WTC11 (cell line): ENCODE measurements at regions not wholly inside any gene's neighbourhood (a gene's known extent, or its start where the extent isn't known, plus 50 kb on each side); places are given as distances from the start of the nearest gene placed in this dataset.
"Not testable (repeated sequence)": the region's sequence is repeated elsewhere in the genome, so short reads cannot be mapped to it uniquely, and the experiment has no call there.

Source experiments
- ATAC-seq: fragments of 200-7000 bp; cut with Tn5 transposase; 2 replicates; pipeline ENCODE4 v1.10.0; 2021; ENCODE audit warnings: mild to moderate bottlenecking, moderate library complexity
- CTCF ChIA-PET: fragments of 300-600 bp; sonication (Branson Sonifier 250); formaldehyde crosslinking; loops from one replicate; lab custom pipeline; 2021; ENCODE audit warnings: antibody characterized with exemption; lab: Charles Lee
- POLR2A ChIA-PET: fragments of 350-600 bp; sonication (Branson Sonifier 250); formaldehyde crosslinking; loops from one replicate; lab custom pipeline; 2021; ENCODE audit warnings: antibody characterized with exemption; lab: Charles Lee
- DNase-seq: peaks from one replicate; pipeline ENCODE4 v3.0.0; 2021; ENCODE audit warnings: low spot score
- H3K27ac Mint-ChIP-seq: 2 replicates; pipeline ENCODE4 v1.8.0; 2021; ENCODE audit warnings: mixed read lengths
- H3K27me3 Mint-ChIP-seq: 2 replicates; pipeline ENCODE4 v1.8.0; 2021; ENCODE audit warnings: low read depth, mild to moderate bottlenecking, moderate library complexity, mixed read lengths
- H3K36me3 Mint-ChIP-seq: 2 replicates; pipeline ENCODE4 v1.8.0; 2021; ENCODE audit warnings: mixed read lengths
- H3K4me1 Mint-ChIP-seq: 2 replicates; pipeline ENCODE4 v1.8.0; 2022; ENCODE audit warnings: mixed read lengths
- H3K4me3 Mint-ChIP-seq: 2 replicates; pipeline ENCODE4 v1.8.0; 2021; ENCODE audit warnings: mild to moderate bottlenecking, moderate library complexity, mixed read lengths
- H3K9me3 Mint-ChIP-seq: 2 replicates; pipeline ENCODE4 v1.8.0; 2021; ENCODE audit warnings: mixed read lengths
- IRF2 ChIP-seq: sonication (generic); formaldehyde crosslinking; IDR thresholded peaks from 2 replicates; pipeline ENCODE4 v1.8.0; 2022; ENCODE audit warnings: low read depth, missing genetic modification reagents, borderline replicate concordance
- OVOL2 ChIP-seq: fragments of 250-450 bp; sonication (Bioruptor Pico); IDR thresholded peaks from 2 replicates; pipeline ENCODE4 v1.9.0; 2021; ENCODE audit warnings: mild to moderate bottlenecking, borderline replicate concordance
- RELA ChIP-seq: sonication (generic); formaldehyde crosslinking; IDR thresholded peaks from 2 replicates; pipeline ENCODE4 v1.8.1; 2022; ENCODE audit warnings: missing genetic modification reagents, mild to moderate bottlenecking, borderline replicate concordance
- TEAD1 ChIP-seq: sonication (generic); formaldehyde crosslinking; IDR thresholded peaks from 2 replicates; pipeline ENCODE4 v1.8.0; 2022; ENCODE audit warnings: mild to moderate bottlenecking, missing genetic modification reagents
- TEAD4 ChIP-seq: sonication (generic); formaldehyde crosslinking; IDR thresholded peaks from 2 replicates; pipeline ENCODE4 v1.8.0; 2022; ENCODE audit warnings: mild to moderate bottlenecking, missing genetic modification reagents
- ZNF232 ChIP-seq: sonication (generic); formaldehyde crosslinking; IDR thresholded peaks from 2 replicates; pipeline ENCODE4 v1.8.0; 2022; ENCODE audit warnings: mild to moderate bottlenecking, missing genetic modification reagents
- ZNF263 ChIP-seq: sonication (generic); formaldehyde crosslinking; IDR thresholded peaks from 2 replicates; pipeline ENCODE4 v1.8.1; 2022; ENCODE audit warnings: low read depth, mild to moderate bottlenecking, moderate library complexity, missing genetic modification reagents
- ZNF423 ChIP-seq: fragments of 250-450 bp; sonication (Bioruptor Pico); IDR thresholded peaks from 2 replicates; pipeline ENCODE4 v2.1.2; 2022; ENCODE audit warnings: mild to moderate bottlenecking, moderate library complexity
- TF ChIP-seq, protein P1 (sequence below): sonication (generic); formaldehyde crosslinking; IDR thresholded peaks from 2 replicates; pipeline ENCODE4 v1.8.1; 2022; ENCODE audit warnings: mild to moderate bottlenecking, moderate library complexity, missing genetic modification reagents
- TF ChIP-seq, protein P2 (sequence below): fragments of 250-450 bp; sonication (Bioruptor Pico); IDR thresholded peaks from 2 replicates; pipeline ENCODE4 v1.9.0; 2021; ENCODE audit warnings: mild to moderate bottlenecking
- TF ChIP-seq, protein P3 (sequence below): sonication (generic); formaldehyde crosslinking; IDR thresholded peaks from 2 replicates; pipeline ENCODE4 v1.8.0; 2022; ENCODE audit warnings: mild to moderate bottlenecking, missing genetic modification reagents
- TF ChIP-seq, protein P4 (sequence below): sonication (generic); formaldehyde crosslinking; IDR thresholded peaks from 2 replicates; pipeline ENCODE4 v1.8.1; 2023; ENCODE audit warnings: mild to moderate bottlenecking, missing genetic modification reagents
- TF ChIP-seq, protein P5 (sequence below): fragments of 250-450 bp; sonication (Bioruptor Pico); conservative IDR thresholded peaks from 2 replicates; pipeline ENCODE4 v1.9.0; 2021; ENCODE audit warnings: mild to moderate bottlenecking
- TF ChIP-seq, protein P6 (sequence below): fragments of 250-450 bp; sonication (Bioruptor Pico); IDR thresholded peaks from 2 replicates; pipeline ENCODE4 v2.1.2; 2022; ENCODE audit warnings: mild to moderate bottlenecking, moderate library complexity
- TF ChIP-seq, protein P7 (sequence below): fragments of 250-450 bp; sonication (Bioruptor Pico); IDR thresholded peaks from 2 replicates; pipeline ENCODE4 v1.9.0; 2021; ENCODE audit warnings: mild to moderate bottlenecking, borderline replicate concordance
- TF ChIP-seq, protein P8 (sequence below): sonication (generic); formaldehyde crosslinking; IDR thresholded peaks from 2 replicates; pipeline ENCODE4 v1.8.0; 2022; ENCODE audit warnings: mild to moderate bottlenecking, missing genetic modification reagents

DNA sequence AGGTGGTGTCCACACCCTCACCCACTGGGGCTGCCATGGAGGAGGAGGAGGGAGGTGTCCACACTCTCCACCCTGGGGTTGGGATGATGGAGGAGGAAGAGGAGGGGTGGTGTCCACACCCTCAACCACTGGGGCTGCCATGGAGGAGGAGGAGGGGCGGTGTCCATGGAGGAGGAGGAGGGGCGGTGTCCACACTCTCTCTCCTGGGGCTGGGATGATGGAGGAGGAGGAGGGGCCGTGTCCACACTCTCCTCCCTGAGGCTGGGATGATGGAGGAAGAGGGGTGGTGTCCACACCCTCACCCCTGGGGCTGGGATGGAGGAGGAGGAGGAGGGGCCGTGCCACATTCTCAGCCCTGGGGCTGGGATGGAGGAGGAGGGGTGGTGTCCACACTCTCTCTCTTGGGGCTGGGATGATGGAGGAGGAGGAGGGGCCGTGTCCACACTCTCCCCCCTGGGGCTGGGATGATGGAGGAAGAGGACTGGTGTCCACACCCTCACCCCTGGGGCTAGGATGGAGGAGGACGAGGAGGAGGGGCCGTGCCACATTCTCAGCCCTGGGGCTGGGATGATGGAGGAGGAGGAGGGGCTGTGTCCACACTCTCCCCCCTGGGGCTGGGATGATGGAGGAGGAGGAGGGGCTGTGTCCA lies 231.7 kb downstream of the CRLF2 start (continued):
- TF ChIP-seq, protein P1, sequence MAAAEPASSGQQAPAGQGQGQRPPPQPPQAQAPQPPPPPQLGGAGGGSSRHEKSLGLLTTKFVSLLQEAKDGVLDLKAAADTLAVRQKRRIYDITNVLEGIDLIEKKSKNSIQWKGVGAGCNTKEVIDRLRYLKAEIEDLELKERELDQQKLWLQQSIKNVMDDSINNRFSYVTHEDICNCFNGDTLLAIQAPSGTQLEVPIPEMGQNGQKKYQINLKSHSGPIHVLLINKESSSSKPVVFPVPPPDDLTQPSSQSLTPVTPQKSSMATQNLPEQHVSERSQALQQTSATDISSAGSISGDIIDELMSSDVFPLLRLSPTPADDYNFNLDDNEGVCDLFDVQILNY (CRISPR knock-in tag) = no peak
- no peak for TF ChIP-seq OVOL2 (CRISPR knock-in tag)
- TF ChIP-seq, protein P2, sequence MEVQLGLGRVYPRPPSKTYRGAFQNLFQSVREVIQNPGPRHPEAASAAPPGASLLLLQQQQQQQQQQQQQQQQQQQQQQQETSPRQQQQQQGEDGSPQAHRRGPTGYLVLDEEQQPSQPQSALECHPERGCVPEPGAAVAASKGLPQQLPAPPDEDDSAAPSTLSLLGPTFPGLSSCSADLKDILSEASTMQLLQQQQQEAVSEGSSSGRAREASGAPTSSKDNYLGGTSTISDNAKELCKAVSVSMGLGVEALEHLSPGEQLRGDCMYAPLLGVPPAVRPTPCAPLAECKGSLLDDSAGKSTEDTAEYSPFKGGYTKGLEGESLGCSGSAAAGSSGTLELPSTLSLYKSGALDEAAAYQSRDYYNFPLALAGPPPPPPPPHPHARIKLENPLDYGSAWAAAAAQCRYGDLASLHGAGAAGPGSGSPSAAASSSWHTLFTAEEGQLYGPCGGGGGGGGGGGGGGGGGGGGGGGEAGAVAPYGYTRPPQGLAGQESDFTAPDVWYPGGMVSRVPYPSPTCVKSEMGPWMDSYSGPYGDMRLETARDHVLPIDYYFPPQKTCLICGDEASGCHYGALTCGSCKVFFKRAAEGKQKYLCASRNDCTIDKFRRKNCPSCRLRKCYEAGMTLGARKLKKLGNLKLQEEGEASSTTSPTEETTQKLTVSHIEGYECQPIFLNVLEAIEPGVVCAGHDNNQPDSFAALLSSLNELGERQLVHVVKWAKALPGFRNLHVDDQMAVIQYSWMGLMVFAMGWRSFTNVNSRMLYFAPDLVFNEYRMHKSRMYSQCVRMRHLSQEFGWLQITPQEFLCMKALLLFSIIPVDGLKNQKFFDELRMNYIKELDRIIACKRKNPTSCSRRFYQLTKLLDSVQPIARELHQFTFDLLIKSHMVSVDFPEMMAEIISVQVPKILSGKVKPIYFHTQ = no peak
- TF ChIP-seq, protein P3, sequence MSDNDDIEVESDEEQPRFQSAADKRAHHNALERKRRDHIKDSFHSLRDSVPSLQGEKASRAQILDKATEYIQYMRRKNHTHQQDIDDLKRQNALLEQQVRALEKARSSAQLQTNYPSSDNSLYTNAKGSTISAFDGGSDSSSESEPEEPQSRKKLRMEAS (CRISPR knock-in tag) = no peak
- TF ChIP-seq TEAD1 (CRISPR knock-in tag) = no peak
- TF ChIP-seq RELA = no peak
- TF ChIP-seq, protein P4, sequence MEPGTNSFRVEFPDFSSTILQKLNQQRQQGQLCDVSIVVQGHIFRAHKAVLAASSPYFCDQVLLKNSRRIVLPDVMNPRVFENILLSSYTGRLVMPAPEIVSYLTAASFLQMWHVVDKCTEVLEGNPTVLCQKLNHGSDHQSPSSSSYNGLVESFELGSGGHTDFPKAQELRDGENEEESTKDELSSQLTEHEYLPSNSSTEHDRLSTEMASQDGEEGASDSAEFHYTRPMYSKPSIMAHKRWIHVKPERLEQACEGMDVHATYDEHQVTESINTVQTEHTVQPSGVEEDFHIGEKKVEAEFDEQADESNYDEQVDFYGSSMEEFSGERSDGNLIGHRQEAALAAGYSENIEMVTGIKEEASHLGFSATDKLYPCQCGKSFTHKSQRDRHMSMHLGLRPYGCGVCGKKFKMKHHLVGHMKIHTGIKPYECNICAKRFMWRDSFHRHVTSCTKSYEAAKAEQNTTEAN (CRISPR knock-in tag) = no peak
- TF ChIP-seq TEAD4 (CRISPR knock-in tag) = no peak
- TF ChIP-seq, protein P5, sequence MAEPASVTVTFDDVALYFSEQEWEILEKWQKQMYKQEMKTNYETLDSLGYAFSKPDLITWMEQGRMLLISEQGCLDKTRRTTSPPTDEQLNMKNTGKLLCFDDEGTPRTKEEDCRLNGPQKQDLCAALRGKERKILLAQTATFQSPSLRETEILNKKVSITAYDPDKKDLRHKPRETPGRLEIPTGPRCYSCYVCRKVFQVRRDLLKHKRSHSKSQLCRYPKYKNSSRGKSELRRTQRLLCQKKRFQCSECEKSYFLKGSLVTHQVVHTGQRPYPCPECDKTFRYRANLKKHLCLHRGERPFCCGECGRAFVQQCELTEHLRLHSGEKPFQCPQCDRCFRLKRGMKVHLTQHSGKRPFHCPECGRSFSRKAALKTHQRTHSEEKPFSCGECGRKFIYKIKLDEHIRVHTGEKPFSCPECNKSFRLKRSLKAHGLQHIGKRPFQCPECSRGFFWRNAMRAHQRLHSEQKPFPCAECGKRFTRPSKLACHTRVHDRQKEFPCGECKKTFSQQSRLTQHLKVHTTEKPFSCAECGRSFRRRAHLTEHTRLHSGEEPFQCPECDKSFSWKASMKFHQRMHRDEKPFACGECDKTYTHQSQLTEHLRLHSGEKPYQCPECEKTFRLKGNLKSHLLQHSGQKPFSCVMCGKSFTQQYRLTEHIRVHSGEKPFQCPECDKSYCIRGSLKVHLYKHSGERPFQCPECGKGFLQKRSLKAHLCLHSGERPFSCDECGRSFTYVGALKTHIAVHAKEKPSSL (CRISPR knock-in tag) = no peak

DNA sequence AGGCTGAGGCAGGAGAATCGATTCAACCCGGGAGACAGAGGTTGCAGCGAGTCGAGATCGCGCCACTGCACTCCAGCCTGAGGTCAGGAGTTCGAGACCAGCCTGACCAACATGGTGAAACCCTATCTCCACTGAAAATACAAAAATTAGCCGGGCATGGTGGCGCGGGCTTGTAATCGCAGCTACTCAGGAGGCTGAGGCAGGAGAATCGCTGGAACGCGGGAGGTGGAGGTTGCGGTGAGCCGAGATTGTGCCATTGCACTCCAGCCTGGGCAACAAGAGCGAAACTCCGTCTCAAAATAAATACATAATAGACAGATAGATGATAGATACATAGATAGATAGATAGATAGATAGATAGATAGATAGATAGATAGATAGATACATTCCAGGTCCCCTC lies 233.3 kb downstream of the CRLF2 start:
- POLR2A ChIA-PET, ATAC-seq: not testable (repeated sequence)

DNA sequence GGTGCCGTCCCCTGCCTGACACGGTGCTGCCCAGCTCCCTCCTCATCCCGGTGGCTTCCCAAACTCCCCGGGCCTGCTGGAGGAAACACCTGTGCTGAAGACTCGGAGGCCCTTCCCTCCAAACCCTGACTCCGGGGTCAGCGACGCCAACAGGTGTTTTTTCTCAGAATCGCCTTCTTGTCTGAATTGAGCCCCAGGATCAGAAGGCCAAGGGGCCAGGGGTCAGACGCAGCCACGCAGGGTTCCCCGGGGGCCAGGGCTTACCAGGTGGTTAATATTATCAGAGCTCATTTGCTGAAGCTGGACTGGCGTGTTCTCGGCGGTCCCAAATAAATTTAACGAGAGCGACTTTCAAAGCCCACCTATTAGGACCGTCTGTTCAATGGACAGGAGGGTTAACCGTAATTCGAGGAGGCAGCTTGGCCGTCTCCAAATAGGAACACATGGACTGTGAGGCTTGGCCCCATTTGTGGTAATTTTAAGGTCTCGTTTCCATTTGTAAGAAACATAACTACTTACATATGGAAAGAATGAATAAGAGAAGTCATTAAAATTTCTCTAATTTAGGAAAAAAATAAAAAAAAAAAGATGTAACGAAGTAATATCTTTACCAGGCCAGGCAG lies 239.3 kb downstream of the CRLF2 start:
- Mint-ChIP-seq H3K9me3 (peaks cover 11% of the 10 kb centered on the region), H3K27ac (no peak overlapping the region), H3K4me3 (no peak overlapping the region), H3K4me1 (no peaks in the 10 kb centered on the region), H3K27me3 (no peaks in the 10 kb centered on the region), H3K36me3 (peaks cover 10% of the 10 kb centered on the region)
- CTCF ChIA-PET = no interaction called here
- no peak for ATAC-seq
- POLR2A ChIA-PET = no interaction called here
- no peak for DNase-seq
- TF ChIP-seq ZNF263 (CRISPR knock-in tag) = no peak
- no peak for TF ChIP-seq IRF2
- no peak for TF ChIP-seq OVOL2 (CRISPR knock-in tag)
- no peak for TF ChIP-seq ZNF232 (CRISPR knock-in tag)
- no peak for TF ChIP-seq ZNF423 (CRISPR knock-in tag)
- TF ChIP-seq, protein P6, sequence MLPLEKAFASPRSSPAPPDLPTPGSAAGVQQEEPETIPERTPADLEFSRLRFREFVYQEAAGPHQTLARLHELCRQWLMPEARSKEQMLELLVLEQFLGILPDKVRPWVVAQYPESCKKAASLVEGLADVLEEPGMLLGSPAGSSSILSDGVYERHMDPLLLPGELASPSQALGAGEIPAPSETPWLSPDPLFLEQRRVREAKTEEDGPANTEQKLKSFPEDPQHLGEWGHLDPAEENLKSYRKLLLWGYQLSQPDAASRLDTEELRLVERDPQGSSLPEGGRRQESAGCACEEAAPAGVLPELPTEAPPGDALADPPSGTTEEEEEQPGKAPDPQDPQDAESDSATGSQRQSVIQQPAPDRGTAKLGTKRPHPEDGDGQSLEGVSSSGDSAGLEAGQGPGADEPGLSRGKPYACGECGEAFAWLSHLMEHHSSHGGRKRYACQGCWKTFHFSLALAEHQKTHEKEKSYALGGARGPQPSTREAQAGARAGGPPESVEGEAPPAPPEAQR (CRISPR knock-in tag) = no peak
- TF ChIP-seq, protein P7, sequence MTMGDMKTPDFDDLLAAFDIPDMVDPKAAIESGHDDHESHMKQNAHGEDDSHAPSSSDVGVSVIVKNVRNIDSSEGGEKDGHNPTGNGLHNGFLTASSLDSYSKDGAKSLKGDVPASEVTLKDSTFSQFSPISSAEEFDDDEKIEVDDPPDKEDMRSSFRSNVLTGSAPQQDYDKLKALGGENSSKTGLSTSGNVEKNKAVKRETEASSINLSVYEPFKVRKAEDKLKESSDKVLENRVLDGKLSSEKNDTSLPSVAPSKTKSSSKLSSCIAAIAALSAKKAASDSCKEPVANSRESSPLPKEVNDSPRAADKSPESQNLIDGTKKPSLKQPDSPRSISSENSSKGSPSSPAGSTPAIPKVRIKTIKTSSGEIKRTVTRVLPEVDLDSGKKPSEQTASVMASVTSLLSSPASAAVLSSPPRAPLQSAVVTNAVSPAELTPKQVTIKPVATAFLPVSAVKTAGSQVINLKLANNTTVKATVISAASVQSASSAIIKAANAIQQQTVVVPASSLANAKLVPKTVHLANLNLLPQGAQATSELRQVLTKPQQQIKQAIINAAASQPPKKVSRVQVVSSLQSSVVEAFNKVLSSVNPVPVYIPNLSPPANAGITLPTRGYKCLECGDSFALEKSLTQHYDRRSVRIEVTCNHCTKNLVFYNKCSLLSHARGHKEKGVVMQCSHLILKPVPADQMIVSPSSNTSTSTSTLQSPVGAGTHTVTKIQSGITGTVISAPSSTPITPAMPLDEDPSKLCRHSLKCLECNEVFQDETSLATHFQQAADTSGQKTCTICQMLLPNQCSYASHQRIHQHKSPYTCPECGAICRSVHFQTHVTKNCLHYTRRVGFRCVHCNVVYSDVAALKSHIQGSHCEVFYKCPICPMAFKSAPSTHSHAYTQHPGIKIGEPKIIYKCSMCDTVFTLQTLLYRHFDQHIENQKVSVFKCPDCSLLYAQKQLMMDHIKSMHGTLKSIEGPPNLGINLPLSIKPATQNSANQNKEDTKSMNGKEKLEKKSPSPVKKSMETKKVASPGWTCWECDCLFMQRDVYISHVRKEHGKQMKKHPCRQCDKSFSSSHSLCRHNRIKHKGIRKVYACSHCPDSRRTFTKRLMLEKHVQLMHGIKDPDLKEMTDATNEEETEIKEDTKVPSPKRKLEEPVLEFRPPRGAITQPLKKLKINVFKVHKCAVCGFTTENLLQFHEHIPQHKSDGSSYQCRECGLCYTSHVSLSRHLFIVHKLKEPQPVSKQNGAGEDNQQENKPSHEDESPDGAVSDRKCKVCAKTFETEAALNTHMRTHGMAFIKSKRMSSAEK (CRISPR knock-in tag) = no peak
- TF ChIP-seq, protein P8, sequence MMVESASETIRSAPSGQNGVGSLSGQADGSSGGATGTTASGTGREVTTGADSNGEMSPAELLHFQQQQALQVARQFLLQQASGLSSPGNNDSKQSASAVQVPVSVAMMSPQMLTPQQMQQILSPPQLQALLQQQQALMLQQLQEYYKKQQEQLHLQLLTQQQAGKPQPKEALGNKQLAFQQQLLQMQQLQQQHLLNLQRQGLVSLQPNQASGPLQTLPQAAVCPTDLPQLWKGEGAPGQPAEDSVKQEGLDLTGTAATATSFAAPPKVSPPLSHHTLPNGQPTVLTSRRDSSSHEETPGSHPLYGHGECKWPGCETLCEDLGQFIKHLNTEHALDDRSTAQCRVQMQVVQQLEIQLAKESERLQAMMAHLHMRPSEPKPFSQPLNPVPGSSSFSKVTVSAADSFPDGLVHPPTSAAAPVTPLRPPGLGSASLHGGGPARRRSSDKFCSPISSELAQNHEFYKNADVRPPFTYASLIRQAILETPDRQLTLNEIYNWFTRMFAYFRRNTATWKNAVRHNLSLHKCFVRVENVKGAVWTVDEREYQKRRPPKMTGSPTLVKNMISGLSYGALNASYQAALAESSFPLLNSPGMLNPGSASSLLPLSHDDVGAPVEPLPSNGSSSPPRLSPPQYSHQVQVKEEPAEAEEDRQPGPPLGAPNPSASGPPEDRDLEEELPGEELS (CRISPR knock-in tag) = no peak

More for the DNA sequence above, 233.3 kb downstream of the CRLF2 start:
- Mint-ChIP-seq H3K36me3 (peaks cover 19% of the 10 kb centered on the region), H3K4me1 (peaks cover 42% of the 10 kb centered on the region), H3K27me3 (peaks cover 44% of the 10 kb centered on the region), H3K9me3 (peaks cover 16% of the 10 kb centered on the region)
- CTCF ChIA-PET, DNase-seq, H3K4me3 Mint-ChIP-seq, H3K27ac Mint-ChIP-seq: not testable (repeated sequence)
